T-cell (primary cell): ENCODE measurements at regions not wholly inside any gene's neighbourhood (a gene's known extent, or its start where the extent isn't known, plus 50 kb on each side); places are given as distances from the start of the nearest gene placed in this dataset.

Source experiments
- ATAC-seq, 4 experiments: fragments of 200-7000 bp in 3 of 4; fragments of 150-1000 bp in 1 of 4; cut with Tn5 transposase; replicated peaks in 1 of 4; 1 replicate in 3 of 4; 2 replicates in 1 of 4; pipeline ENCODE4 v1.10.0; 2021; ENCODE audit warnings: moderate library complexity in 3 of 4, mild to moderate bottlenecking in 2 of 4, moderate number of reproducible peaks in 1 of 4
- CTCF ChIA-PET, 2 donors: fragments of 300-600 bp; sonication (Branson Sonifier 250); formaldehyde crosslinking; loops; one replicate each; lab custom pipeline; 2022; ENCODE audit warnings: antibody characterized with exemption in 2 of 2; lab: Charles Lee
- POLR2A ChIA-PET, 2 donors: fragments of 300-600 bp; sonication (Branson Sonifier 250); formaldehyde crosslinking; loops; one replicate each; lab custom pipeline; 2022; ENCODE audit warnings: antibody characterized with exemption in 2 of 2; lab: Charles Lee
- DNase-seq, 35 experiments: peaks; one replicate each; pipeline versions ENCODE4 v3.0.0 to v3.0.0-alpha.2; 2013 to 2023
- H3K27ac ChIP-seq: one replicate; pipeline ENCODE4 v1.5.1; 2013; ENCODE audit warnings: low read length
- H3K27me3 ChIP-seq, 2 experiments: replicated peaks in 1 of 2; 1 replicate in 1 of 2; 2 replicates in 1 of 2; pipeline versions ENCODE4 v1.6.1 to v1.7.0; 2013; ENCODE audit warnings: low read length in 1 of 2, mixed read lengths in 1 of 2; ENCODE audit not compliant: control insufficient read depth in 2 of 2, insufficient read depth in 2 of 2; ENCODE audit errors: extremely low read depth in 1 of 2
- H3K36me3 ChIP-seq, 2 donors: 1 replicate in 1 of 2; 2 replicates in 1 of 2; pipeline versions ENCODE4 v1.6.1 to v1.7.0; 2013; ENCODE audit warnings: low read length in 1 of 2; ENCODE audit not compliant: control insufficient read depth in 2 of 2, insufficient read depth in 1 of 2; ENCODE audit errors: extremely low read depth in 1 of 2
- H3K4me1 ChIP-seq, 2 experiments: 1 replicate in 1 of 2; 2 replicates in 1 of 2; pipeline versions ENCODE4 v1.6.1 to v1.7.0; 2013; ENCODE audit warnings: low read length in 2 of 2, mixed read lengths in 1 of 2; ENCODE audit not compliant: insufficient read depth in 2 of 2, control insufficient read depth in 1 of 2; ENCODE audit errors: extremely low read depth in 1 of 2
- H3K4me3 ChIP-seq, 2 donors: 1 replicate in 1 of 2; 2 replicates in 1 of 2; pipeline versions ENCODE4 v1.5.1 to v1.7.0; 2013; ENCODE audit warnings: mild to moderate bottlenecking in 2 of 2, low read length in 1 of 2, moderate library complexity in 1 of 2; ENCODE audit not compliant: control insufficient read depth in 1 of 2; ENCODE audit errors: extremely low read depth in 1 of 2
- H3K9me3 ChIP-seq: 2 replicates; pipeline ENCODE4 v1.7.0; 2013
- H3K27ac Mint-ChIP-seq, 2 donors: one replicate each; pipeline ENCODE4 v1.8.0; 2020 to 2021; ENCODE audit warnings: mild to moderate bottlenecking in 2 of 2, mixed read lengths in 2 of 2
- H3K27me3 Mint-ChIP-seq, 2 donors: one replicate each; pipeline ENCODE4 v1.8.0; 2021 to 2022; ENCODE audit warnings: mixed read lengths in 2 of 2
- H3K36me3 Mint-ChIP-seq: one replicate; pipeline ENCODE4 v1.8.0; 2021; ENCODE audit warnings: mixed read lengths
- H3K4me1 Mint-ChIP-seq, 3 donors: one replicate each; pipeline ENCODE4 v1.8.0; 2020 to 2022; ENCODE audit warnings: mixed read lengths in 3 of 3, mild to moderate bottlenecking in 1 of 3
- H3K4me3 Mint-ChIP-seq, 3 donors: one replicate each; pipeline ENCODE4 v1.8.0; 2020 to 2022; ENCODE audit warnings: mild to moderate bottlenecking in 3 of 3, mixed read lengths in 3 of 3, moderate library complexity in 3 of 3
- H3K9me3 Mint-ChIP-seq, 3 donors: one replicate each; pipeline ENCODE4 v1.8.0; 2020 to 2022; ENCODE audit warnings: mixed read lengths in 3 of 3
- WGBS: methylation state at CpG from one replicate; pipeline ENCODE4 v1.1.5; 2013; ENCODE audit warnings: missing lambda C conversion rate; ENCODE audit not compliant: insufficient coverage; 5-methylcytosine and 5-hydroxymethylcytosine counted together

- whole genome bisulfite sequencing, result 51% methylated on average over 4 of the region's 6 CpGs
- Mint-ChIP-seq H3K27me3 (peaks cover 0 to 8% of the 10 kb centered on the region in 2 donors), H3K4me1 (no peaks in the 10 kb centered on the region), H3K36me3 (no peaks in the 10 kb centered on the region), H3K4me3 (no peak overlapping the region), H3K27ac (no peak overlapping the region), H3K9me3 (peaks cover 0 to 3% (median 0%) of the 10 kb centered on the region in 3 donors)
- H3K27ac ChIP-seq, result no peak overlapping the region
- CTCF ChIA-PET, result no interaction called here
- no peak for ATAC-seq
- no peaks in the 10 kb centered on the region for H3K36me3 ChIP-seq
- H3K27me3 ChIP-seq, result peaks cover 2 to 8% of the 10 kb centered on the region in 2 experiments
- H3K4me3 ChIP-seq, result no peak overlapping the region
- no peaks in the 10 kb centered on the region for H3K9me3 ChIP-seq
- no peaks in the 10 kb centered on the region for H3K4me1 ChIP-seq
- DNase-seq, result no peak
- POLR2A ChIA-PET, result no interaction called here
These were observed 507.8 kb upstream of the MKI67 start for GRCh38 chr10:128633864-128634540.

- no peak overlapping the region for H3K27ac ChIP-seq
- POLR2A ChIA-PET, result no interaction called here
- Mint-ChIP-seq H3K4me1 (no peaks in the 10 kb centered on the region), H3K27me3 (peaks cover 5 to 12% of the 10 kb centered on the region in 2 donors), H3K36me3 (no peaks in the 10 kb centered on the region), H3K4me3 (no peak overlapping the region), H3K27ac (no peak overlapping the region), H3K9me3 (peaks cover 0 to 3% (median 0%) of the 10 kb centered on the region in 3 donors)
- WGBS, result 25% methylated on average over 3 of the region's 4 CpGs
- no peaks in the 10 kb centered on the region for H3K4me1 ChIP-seq
- H3K9me3 ChIP-seq, result no peaks in the 10 kb centered on the region
- ATAC-seq, result no peak
- CTCF ChIA-PET, result no interaction called here
- no peak overlapping the region for H3K4me3 ChIP-seq
- H3K27me3 ChIP-seq, result peaks cover 2 to 12% of the 10 kb centered on the region in 2 experiments
- H3K36me3 ChIP-seq, result no peaks in the 10 kb centered on the region
- DNase-seq, result no peak
These were observed 515.8 kb upstream of the MKI67 start for GRCh38 chr10:128642023-128642422.

GRCh38 chr10:128642502-128642901 lies 516.3 kb upstream of the MKI67 start:
- ATAC-seq, result no peak
- Histone ChIP-seq H3K4me3 (no peak overlapping the region), H3K27ac (no peak overlapping the region), H3K36me3 (no peaks in the 10 kb centered on the region), H3K4me1 (no peaks in the 10 kb centered on the region), H3K27me3 (peaks cover 2 to 12% of the 10 kb centered on the region in 2 experiments), H3K9me3 (no peaks in the 10 kb centered on the region)
- no peaks in the 10 kb centered on the region for H3K4me1 Mint-ChIP-seq
- H3K27me3 Mint-ChIP-seq, result peaks cover 5 to 13% of the 10 kb centered on the region in 2 donors
- no peak overlapping the region for H3K4me3 Mint-ChIP-seq
- H3K27ac Mint-ChIP-seq, result no peak overlapping the region
- DNase-seq, result no peak
- no peaks in the 10 kb centered on the region for H3K36me3 Mint-ChIP-seq
- CTCF ChIA-PET, result no interaction called here
- POLR2A ChIA-PET, result no interaction called here
- no CpG with 5 or more reads among the region's 2 CpGs for WGBS
- H3K9me3 Mint-ChIP-seq, result no peaks in the 10 kb centered on the region

- Mint-ChIP-seq H3K36me3 (no peaks in the 10 kb centered on the region), H3K4me1 (no peaks in the 10 kb centered on the region), H3K27me3 (peaks cover 5 to 13% of the 10 kb centered on the region in 2 donors), H3K27ac (no peak overlapping the region), H3K9me3 (no peaks in the 10 kb centered on the region), H3K4me3 (no peak overlapping the region)
- Histone ChIP-seq H3K27ac (no peak overlapping the region), H3K4me1 (no peaks in the 10 kb centered on the region), H3K9me3 (no peaks in the 10 kb centered on the region), H3K36me3 (no peaks in the 10 kb centered on the region), H3K27me3 (peaks cover 2 to 12% of the 10 kb centered on the region in 2 experiments), H3K4me3 (no peak overlapping the region)
- DNase-seq (no peak), ATAC-seq (no peak)
- POLR2A ChIA-PET, result no interaction called here
- CTCF ChIA-PET, result no interaction called here
- WGBS, result no CpG with 5 or more reads among the region's 1 CpG
These were observed 517.4 kb upstream of the MKI67 start for GRCh38 chr10:128643658-128644057.

GRCh38 chr10:128645486-128645885 lies 519.3 kb upstream of the MKI67 start:
- no peaks in the 10 kb centered on the region for H3K4me1 ChIP-seq
- WGBS, result 80% methylated on average over 1 of the region's 2 CpGs
- Mint-ChIP-seq H3K9me3 (peaks cover 0 to 3% (median 0%) of the 10 kb centered on the region in 3 donors), H3K36me3 (no peaks in the 10 kb centered on the region), H3K27ac (no peak overlapping the region), H3K4me3 (no peak overlapping the region), H3K4me1 (no peaks in the 10 kb centered on the region), H3K27me3 (peaks cover 9 to 19% of the 10 kb centered on the region in 2 donors)
- DNase-seq (no peak), ATAC-seq (no peak)
- H3K27ac ChIP-seq, result no peak overlapping the region
- no peaks in the 10 kb centered on the region for H3K36me3 ChIP-seq
- POLR2A ChIA-PET, result no interaction called here
- no peaks in the 10 kb centered on the region for H3K9me3 ChIP-seq
- CTCF ChIA-PET, result no interaction called here
- no peak overlapping the region for H3K4me3 ChIP-seq
- peaks cover 2 to 12% of the 10 kb centered on the region in 2 experiments for H3K27me3 ChIP-seq

GRCh38 chr10:128646956-128647355 lies 520.7 kb upstream of the MKI67 start:
- Histone ChIP-seq H3K4me1 (no peaks in the 10 kb centered on the region), H3K36me3 (no peaks in the 10 kb centered on the region), H3K27ac (no peak overlapping the region), H3K9me3 (no peaks in the 10 kb centered on the region), H3K27me3 (peaks cover 2 to 12% of the 10 kb centered on the region in 2 experiments), H3K4me3 (no peak overlapping the region)
- Mint-ChIP-seq H3K27ac (no peak overlapping the region), H3K4me1 (no peaks in the 10 kb centered on the region), H3K4me3 (no peak overlapping the region), H3K27me3 (peaks cover 9 to 19% of the 10 kb centered on the region in 2 donors), H3K36me3 (no peaks in the 10 kb centered on the region), H3K9me3 (peaks cover 0 to 3% (median 0%) of the 10 kb centered on the region in 3 donors)
- WGBS, result 88% methylated on average over 6 of the region's 10 CpGs
- CTCF ChIA-PET, result no interaction called here
- POLR2A ChIA-PET, result no interaction called here
- ATAC-seq (no peak), DNase-seq (no peak)
